ENCODE measurements at regions not wholly inside any gene's neighbourhood (a gene's known extent, or its start where the extent isn't known, plus 50 kb on each side); places are given as distances from the start of the nearest gene placed in this dataset.

DNA sequence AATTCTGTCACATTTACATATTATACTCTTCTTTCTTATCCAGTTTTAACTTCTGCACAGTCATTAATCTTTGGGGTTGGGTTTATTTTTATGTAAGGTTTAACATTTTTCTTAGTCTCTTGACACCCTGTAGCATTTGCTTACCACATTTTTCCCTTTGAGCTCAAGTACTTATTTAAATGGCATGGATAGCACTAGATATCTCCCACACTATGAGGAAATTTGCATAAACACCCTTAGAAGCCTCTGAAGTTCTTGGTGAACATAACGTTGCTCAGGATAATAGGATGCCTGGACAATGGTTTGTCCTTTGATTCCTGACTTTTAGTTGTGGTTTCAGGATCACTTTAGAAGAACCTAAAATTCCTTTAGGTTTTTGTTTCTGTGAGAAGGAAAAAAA is 338.9 kb downstream of the PCDH17 start:
- TF ChIP-seq TAF1 (IDR thresholded peaks at IDR 0.05; ENCODE audit: borderline replicate concordance, insufficient read depth, low read length) (no peak), POLR2AphosphoS5 (IDR thresholded peaks at IDR 0.05; ENCODE audit: low read depth, low read length) (no peak), SIN3A (IDR thresholded peaks at IDR 0.05; ENCODE audit: borderline replicate concordance, insufficient read depth, low read length) (no peak)
- TF ChIP-seq, protein P1, sequence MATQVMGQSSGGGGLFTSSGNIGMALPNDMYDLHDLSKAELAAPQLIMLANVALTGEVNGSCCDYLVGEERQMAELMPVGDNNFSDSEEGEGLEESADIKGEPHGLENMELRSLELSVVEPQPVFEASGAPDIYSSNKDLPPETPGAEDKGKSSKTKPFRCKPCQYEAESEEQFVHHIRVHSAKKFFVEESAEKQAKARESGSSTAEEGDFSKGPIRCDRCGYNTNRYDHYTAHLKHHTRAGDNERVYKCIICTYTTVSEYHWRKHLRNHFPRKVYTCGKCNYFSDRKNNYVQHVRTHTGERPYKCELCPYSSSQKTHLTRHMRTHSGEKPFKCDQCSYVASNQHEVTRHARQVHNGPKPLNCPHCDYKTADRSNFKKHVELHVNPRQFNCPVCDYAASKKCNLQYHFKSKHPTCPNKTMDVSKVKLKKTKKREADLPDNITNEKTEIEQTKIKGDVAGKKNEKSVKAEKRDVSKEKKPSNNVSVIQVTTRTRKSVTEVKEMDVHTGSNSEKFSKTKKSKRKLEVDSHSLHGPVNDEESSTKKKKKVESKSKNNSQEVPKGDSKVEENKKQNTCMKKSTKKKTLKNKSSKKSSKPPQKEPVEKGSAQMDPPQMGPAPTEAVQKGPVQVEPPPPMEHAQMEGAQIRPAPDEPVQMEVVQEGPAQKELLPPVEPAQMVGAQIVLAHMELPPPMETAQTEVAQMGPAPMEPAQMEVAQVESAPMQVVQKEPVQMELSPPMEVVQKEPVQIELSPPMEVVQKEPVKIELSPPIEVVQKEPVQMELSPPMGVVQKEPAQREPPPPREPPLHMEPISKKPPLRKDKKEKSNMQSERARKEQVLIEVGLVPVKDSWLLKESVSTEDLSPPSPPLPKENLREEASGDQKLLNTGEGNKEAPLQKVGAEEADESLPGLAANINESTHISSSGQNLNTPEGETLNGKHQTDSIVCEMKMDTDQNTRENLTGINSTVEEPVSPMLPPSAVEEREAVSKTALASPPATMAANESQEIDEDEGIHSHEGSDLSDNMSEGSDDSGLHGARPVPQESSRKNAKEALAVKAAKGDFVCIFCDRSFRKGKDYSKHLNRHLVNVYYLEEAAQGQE (IDR thresholded peaks at IDR 0.05; ENCODE audit: insufficient read depth in 1 of 2, low read depth in 2 of 2, low read length in 2 of 2) = no peak
